NB4 (cell line): ENCODE measurements at regions not wholly inside any gene's neighbourhood (a gene's known extent, or its start where the extent isn't known, plus 50 kb on each side); places are given as distances from the start of the nearest gene placed in this dataset.

ENCODE experiments used
- CTCF ChIP-seq: IDR thresholded peaks from one replicate; pipeline ENCODE4 v1.5.1; 2012; ENCODE audit warnings: low read depth, low read length
- MAX ChIP-seq: IDR thresholded peaks from 2 replicates; pipeline ENCODE4 v1.6.1; 2011; ENCODE audit warnings: low read depth, low read length
- MYC ChIP-seq: IDR thresholded peaks from 2 replicates; pipeline ENCODE4 v1.6.1; 2011; ENCODE audit warnings: low read depth, low read length
- POLR2A ChIP-seq: IDR thresholded peaks from 2 replicates; pipeline ENCODE4 v1.6.1; 2011; ENCODE audit warnings: mild to moderate bottlenecking; ENCODE audit not compliant: insufficient read length; ENCODE audit errors: extremely low read depth

- TF ChIP-seq CTCF (no peak), POLR2A (no peak), MAX (no peak), MYC (no peak)
Measured at GRCh38 chr11:103619480-103619879, 417.0 kb upstream of the DDI1 start.
